ENCODE measurements at regions not wholly inside any gene's neighbourhood (a gene's known extent, or its start where the extent isn't known, plus 50 kb on each side); places are given as distances from the start of the nearest gene placed in this dataset.

DNA sequence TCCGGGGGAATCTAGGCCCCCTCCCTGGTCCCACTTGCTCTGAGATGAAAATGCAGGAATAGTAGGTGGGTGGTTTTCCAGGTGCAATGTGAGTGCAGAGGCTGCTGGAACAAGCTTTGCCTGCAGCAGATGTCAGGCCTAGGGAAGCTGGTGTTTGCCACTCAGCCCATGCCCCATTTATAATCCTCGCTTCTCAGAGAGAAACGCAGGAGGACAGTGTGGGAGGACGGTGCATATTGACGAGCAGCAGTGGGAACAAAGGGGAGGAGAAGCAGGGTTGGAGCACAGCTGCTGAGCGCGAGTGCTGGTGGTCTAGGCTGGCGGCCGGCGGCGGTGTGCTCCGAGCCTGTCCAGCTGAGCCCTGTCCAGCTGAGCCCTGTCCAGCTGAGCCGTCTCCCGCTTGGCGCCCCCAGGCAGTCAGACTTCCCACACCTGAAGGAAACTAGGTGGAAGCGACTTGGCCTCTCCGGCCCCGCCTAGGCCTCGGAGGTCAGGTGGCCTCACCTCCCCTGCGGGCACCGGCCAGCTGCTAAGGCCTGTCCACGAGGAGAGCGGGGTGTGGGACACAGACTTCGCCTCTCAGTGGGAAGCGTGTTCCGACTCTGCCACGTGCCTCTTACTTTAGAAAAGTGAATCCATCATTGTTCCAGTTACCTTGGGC, 49.7 kb upstream of the FRMD1 start:
- Histone ChIP-seq H3K9me3 (no peaks in the 10 kb centered on the region), H3K27ac (no peak overlapping the region), H3K27me3 (no peaks in the 10 kb centered on the region), H3K4me3 (no peak overlapping the region), H3K4me1 (ENCODE audit: insufficient read depth) (peaks cover 7% of the 10 kb centered on the region), H3K36me3 (no peaks in the 10 kb centered on the region)
- WGBS, 3 donors: 92 to 94% (median 93%) methylated on average over 27 of the region's 27 CpGs
- DNase-seq: peak in 1 of 5 donors; percentile 10
- TF ChIP-seq POLR2A (IDR thresholded peaks at IDR 0.05) (no peak), CTCF (IDR thresholded peaks at IDR 0.05) (no peak), EP300 (IDR thresholded peaks at IDR 0.05) (no peak)
- intact Hi-C loops (cut with DNase I): loop anchor here in 1 of 4 donors (5.0 kb wide), 1 partner anchor 66 kb away; no protein-coding TSS in a partner anchor

All from ovary (tissue), 7 donors.